ENCODE measurements at regions not wholly inside any gene's neighbourhood (a gene's known extent, or its start where the extent isn't known, plus 50 kb on each side); places are given as distances from the start of the nearest gene placed in this dataset.
A peak's percentile ranks its signal among the peaks of the same experiment; 100 is the strongest.

DNA sequence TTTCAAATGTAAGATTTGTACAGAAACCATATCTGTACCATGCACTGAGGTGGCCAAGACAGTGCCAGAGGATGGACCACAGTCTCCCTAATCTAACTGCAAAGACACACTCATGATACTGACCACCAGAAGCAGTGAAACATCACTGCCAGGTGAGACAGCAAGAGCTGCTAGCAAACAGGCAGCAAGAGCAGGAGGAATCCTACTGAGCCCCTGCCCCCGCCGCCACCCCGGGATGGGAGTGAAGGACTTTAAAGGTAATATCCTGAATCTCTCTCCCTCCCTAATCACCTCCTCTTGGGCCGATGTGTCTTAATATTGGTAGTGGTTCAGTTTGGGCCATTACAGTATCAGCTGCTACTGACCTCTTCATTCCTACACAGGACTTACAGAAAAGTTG, 144.3 kb downstream of the XPNPEP1 start:
- 79 to 86% methylated on average over 4 of the region's 4 CpGs for WGBS, 2 donors
- DNase-seq = peak in 1 of 2 donors; percentile 32
- H3K4me3 ChIP-seq = no peak overlapping the region

DNA sequence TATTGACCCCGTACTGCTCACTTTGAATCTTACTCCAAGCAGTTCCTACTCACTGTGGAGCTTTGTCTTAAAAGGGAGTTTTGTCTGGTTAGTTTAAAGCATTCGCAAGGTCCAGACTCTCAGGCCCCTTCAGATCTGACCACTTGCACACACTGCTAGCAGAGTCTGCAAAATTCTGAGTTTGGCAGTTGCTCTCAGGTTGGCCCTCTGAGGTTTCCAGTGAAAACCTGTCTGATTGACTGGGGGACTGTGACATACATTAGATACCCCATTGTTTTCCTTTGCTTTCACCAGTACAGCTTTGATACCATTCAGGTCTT, 149.2 kb downstream of the XPNPEP1 start:
- no peaks in the 10 kb centered on the region for H3K36me3 ChIP-seq
- no peak overlapping the region for H3K4me3 ChIP-seq
- no peaks in the 10 kb centered on the region for H3K27me3 ChIP-seq
- ATAC-seq (ENCODE audit: low FRiP score in 2 of 2) (no peak), DNase-seq (no peak)
- H3K9me3 ChIP-seq = no peaks in the 10 kb centered on the region
- TF ChIP-seq EP300 (IDR thresholded peaks at IDR 0.05) = no peak
- no peak for TF ChIP-seq CTCF (IDR thresholded peaks at IDR 0.05)
- no peak for TF ChIP-seq POLR2A (IDR thresholded peaks at IDR 0.05)
- TF ChIP-seq POLR2AphosphoS5 (IDR thresholded peaks at IDR 0.05) = no peak
- H3K4me1 ChIP-seq = no peaks in the 10 kb centered on the region
- WGBS, 2 donors = 49 to 53% methylated on average over 2 of the region's 2 CpGs
- no peak overlapping the region for H3K27ac ChIP-seq

More for the DNA sequence above, 144.3 kb downstream of the XPNPEP1 start:
- H3K9me3 ChIP-seq = no peaks in the 10 kb centered on the region
- no peak overlapping the region for H3K27ac ChIP-seq
- H3K36me3 ChIP-seq = no peaks in the 10 kb centered on the region
- H3K27me3 ChIP-seq = no peaks in the 10 kb centered on the region
- ATAC-seq (ENCODE audit: low FRiP score in 2 of 2) = no peak
- TF ChIP-seq POLR2AphosphoS5 (IDR thresholded peaks at IDR 0.05) (no peak), POLR2A (IDR thresholded peaks at IDR 0.05) (no peak), EP300 (IDR thresholded peaks at IDR 0.05) (no peak), CTCF (IDR thresholded peaks at IDR 0.05) (no peak)
- H3K4me1 ChIP-seq = no peaks in the 10 kb centered on the region

- TF ChIP-seq CTCF (IDR thresholded peaks at IDR 0.05) (no peak), POLR2AphosphoS5 (IDR thresholded peaks at IDR 0.05) (no peak), POLR2A (IDR thresholded peaks at IDR 0.05) (no peak), EP300 (IDR thresholded peaks at IDR 0.05) (no peak)
- WGBS, 2 donors = 66 to 67% methylated on average over 8 of the region's 8 CpGs
- Histone ChIP-seq H3K36me3 (no peaks in the 10 kb centered on the region), H3K27ac (no peak overlapping the region), H3K4me3 (no peak overlapping the region), H3K9me3 (no peaks in the 10 kb centered on the region), H3K27me3 (no peaks in the 10 kb centered on the region), H3K4me1 (no peaks in the 10 kb centered on the region)
- ATAC-seq (ENCODE audit: low FRiP score in 2 of 2) (no peak), DNase-seq (no peak)
Observed at GRCh38 chr10:109773288-109774120, 149.8 kb downstream of the XPNPEP1 start.

- no peak overlapping the region for H3K27ac ChIP-seq
- no peak for ATAC-seq (ENCODE audit: low FRiP score in 2 of 2)
- H3K4me3 ChIP-seq = no peak overlapping the region
- DNase-seq = no peak
- H3K4me1 ChIP-seq = no peaks in the 10 kb centered on the region
- 8 to 20% methylated on average over 1 of the region's 1 CpG for WGBS, 2 donors
- no peaks in the 10 kb centered on the region for H3K27me3 ChIP-seq
- no peaks in the 10 kb centered on the region for H3K9me3 ChIP-seq
- H3K36me3 ChIP-seq = no peaks in the 10 kb centered on the region
- no peak for TF ChIP-seq CTCF (IDR thresholded peaks at IDR 0.05)
- no peak for TF ChIP-seq EP300 (IDR thresholded peaks at IDR 0.05)
- TF ChIP-seq POLR2AphosphoS5 (IDR thresholded peaks at IDR 0.05) = no peak
- TF ChIP-seq POLR2A (IDR thresholded peaks at IDR 0.05) = no peak
Observed at GRCh38 chr10:109770663-109771062, 152.6 kb downstream of the XPNPEP1 start.

- Histone ChIP-seq H3K4me1 (no peaks in the 10 kb centered on the region), H3K9me3 (no peaks in the 10 kb centered on the region), H3K4me3 (no peak overlapping the region), H3K27ac (no peak overlapping the region), H3K27me3 (no peaks in the 10 kb centered on the region), H3K36me3 (no peaks in the 10 kb centered on the region)
- WGBS, 2 donors = 90 to 95% methylated on average over 2 of the region's 2 CpGs
- no peak for DNase-seq
- no peak for TF ChIP-seq POLR2AphosphoS5 (IDR thresholded peaks at IDR 0.05)
- TF ChIP-seq POLR2A (IDR thresholded peaks at IDR 0.05) = no peak
- TF ChIP-seq CTCF (IDR thresholded peaks at IDR 0.05) = no peak
- peak in 1 of 2 donors; percentile 39 for ATAC-seq (ENCODE audit: low FRiP score in 2 of 2)
Observed at GRCh38 chr10:109769966-109770365, 153.3 kb downstream of the XPNPEP1 start.

Measured in upper lobe of left lung (tissue), 6 donors.